GM13977 (cell line): ENCODE measurements at regions not wholly inside any gene's neighbourhood (a gene's known extent, or its start where the extent isn't known, plus 50 kb on each side); places are given as distances from the start of the nearest gene placed in this dataset.

Experiments
- DNase-seq: peaks from one replicate; pipeline ENCODE4 v3.0.0; 2012; ENCODE audit warnings: low spot score
- in situ Hi-C: fragments of 300-500 bp; cut with MboI; formaldehyde crosslinking; loops from one replicate; pipeline ENCODE4 v1.12.0; 2022; ENCODE audit warnings: low sequenced_read_pairs, low pct_unique_long_range_greater_than_20kb, mixed read lengths, inconsistent platforms; ENCODE audit not compliant: unreplicated experiment
- TF ChIP-seq, protein P1 (sequence below): IDR thresholded peaks from 2 replicates; pipeline ENCODE4 v1.5.1; 2012; ENCODE audit warnings: mild to moderate bottlenecking, control low read depth; ENCODE audit not compliant: insufficient read depth; ENCODE audit errors: extremely low read depth, missing control alignments

DNA sequence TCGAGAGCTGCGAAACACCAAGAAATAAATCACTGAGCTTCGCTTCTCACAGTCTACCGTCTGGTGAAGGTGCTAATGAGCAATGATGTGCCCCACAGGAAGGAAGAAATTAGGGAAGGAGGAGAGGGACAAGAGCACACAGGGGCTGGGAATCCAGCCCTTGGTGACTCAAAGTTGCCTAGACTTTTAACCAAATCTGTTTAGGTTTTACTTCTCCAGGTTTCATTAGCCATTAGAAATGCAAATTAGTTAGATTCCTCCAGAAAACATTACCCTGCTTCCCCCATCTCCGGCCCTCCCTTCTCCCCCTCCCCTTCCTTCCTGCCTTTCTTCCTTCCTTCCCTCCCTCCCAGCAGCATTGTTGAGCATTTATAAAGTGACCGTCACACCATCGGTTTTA, 59.3 kb upstream of the UBE2E1 start:
- TF ChIP-seq, protein P1, sequence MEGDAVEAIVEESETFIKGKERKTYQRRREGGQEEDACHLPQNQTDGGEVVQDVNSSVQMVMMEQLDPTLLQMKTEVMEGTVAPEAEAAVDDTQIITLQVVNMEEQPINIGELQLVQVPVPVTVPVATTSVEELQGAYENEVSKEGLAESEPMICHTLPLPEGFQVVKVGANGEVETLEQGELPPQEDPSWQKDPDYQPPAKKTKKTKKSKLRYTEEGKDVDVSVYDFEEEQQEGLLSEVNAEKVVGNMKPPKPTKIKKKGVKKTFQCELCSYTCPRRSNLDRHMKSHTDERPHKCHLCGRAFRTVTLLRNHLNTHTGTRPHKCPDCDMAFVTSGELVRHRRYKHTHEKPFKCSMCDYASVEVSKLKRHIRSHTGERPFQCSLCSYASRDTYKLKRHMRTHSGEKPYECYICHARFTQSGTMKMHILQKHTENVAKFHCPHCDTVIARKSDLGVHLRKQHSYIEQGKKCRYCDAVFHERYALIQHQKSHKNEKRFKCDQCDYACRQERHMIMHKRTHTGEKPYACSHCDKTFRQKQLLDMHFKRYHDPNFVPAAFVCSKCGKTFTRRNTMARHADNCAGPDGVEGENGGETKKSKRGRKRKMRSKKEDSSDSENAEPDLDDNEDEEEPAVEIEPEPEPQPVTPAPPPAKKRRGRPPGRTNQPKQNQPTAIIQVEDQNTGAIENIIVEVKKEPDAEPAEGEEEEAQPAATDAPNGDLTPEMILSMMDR = no peak
- DNase-seq = no peak
- in situ Hi-C loops = no loop called here

DNA sequence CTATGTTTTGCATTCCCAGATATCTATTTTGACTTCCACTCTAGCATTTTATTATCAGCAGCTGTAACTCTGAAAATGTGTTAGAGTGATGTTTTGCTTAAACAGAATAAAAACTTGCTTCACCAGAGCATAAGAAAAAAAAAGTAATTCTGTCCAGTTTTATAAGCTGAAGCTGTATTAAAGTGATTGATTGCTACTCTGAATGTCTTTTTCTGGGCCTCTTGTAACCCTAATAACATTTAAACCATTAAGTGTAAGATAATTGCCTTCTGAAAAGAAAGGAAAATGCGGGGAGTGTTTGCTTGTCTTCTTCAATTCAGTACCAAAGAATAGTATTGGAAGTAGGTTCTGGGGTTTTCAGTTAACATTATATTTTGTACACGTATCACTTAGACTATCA, 57.9 kb upstream of the UBE2E1 start:
- in situ Hi-C loops = no loop called here
- TF ChIP-seq, protein P1 = no peak
- DNase-seq = no peak

DNA sequence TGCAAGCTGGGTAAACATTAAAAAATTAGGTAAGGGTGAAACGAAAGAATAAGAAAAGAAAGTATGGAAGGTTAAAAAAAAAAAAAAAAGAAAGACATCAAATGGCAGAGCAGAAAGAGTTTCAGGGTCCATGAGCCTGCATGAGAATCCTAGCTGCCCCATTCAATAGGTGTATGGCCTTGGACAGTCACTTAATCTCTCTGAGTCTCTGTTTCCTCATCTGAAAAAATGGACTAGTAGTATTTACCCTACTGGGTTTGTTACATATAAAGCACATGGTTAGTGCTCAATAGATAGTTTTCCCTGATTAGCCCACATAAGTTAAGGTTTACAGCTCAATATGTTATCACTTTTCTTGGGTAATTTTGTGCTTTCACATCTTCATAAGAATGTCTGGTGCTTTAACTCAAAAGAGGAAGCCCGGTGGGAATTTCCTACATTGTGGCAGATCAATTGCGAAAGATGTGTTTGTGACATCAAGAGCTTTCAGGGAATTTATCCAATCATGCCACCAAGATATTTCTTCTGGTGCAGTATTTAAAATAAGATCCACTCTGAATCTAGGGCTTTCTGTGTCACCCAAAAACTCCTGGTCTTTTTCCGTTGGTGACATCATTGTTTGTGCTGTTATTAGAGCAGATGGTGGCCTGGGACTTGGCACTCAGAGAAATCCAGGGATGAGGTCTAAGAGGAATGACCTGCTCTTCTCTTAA, 57.2 kb upstream of the UBE2E1 start:
- no peak for DNase-seq
- TF ChIP-seq, protein P1 = no peak
- in situ Hi-C loops = no loop called here

DNA sequence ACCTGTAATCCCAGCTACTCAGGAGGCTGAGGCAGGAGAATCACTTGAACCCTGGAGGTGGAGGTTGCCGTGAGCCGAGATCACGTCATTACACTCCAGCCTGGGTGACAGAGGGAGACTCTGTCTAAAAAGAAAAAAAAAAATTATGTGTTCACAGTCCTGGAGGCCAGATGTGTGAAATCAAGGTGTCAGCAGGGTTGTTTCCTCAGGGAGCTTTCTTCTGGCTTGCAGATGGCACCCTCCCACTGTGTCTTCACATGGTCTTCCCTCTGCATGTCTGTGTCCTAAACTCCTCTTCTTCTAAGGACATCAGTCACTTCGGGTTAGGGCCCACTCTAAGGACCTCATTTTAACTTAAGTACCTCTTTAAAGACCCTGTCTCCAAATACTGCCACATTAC, 56.1 kb upstream of the UBE2E1 start:
- DNase-seq = no peak
- in situ Hi-C loops = no loop called here
- TF ChIP-seq, protein P1 = no peak

DNA sequence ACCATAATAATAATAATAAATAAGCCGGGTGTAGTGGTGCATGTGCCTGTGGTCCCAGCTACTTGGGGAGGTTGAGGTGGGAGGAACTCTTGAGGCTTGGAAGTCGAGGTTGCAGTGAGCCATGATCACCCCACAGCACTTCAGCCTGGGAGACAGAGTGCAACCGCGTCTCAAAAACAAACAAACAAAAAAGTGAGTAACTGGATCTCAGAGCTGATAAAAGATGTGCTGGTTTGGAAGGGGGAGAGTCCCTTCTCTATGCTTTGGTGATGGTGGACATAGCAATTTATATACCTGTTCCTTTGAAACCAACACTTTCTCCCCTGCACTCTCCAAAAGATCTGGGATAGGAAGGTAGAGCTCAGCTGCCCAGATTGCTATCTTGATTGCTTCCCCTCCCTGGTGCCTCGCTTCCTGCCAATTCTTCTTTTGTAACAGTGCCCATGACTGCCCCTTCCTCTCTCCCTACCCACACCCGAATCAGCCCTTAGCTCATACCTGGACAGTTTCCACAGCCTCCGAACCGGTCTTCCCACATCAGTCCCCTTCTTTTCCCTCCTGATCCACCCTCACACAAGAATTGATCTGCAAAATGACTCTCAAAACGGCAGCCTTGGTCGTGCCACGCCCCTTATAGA, 55.1 kb upstream of the UBE2E1 start:
- TF ChIP-seq, protein P1 = no peak
- DNase-seq = no peak
- in situ Hi-C loops = no loop called here

DNA sequence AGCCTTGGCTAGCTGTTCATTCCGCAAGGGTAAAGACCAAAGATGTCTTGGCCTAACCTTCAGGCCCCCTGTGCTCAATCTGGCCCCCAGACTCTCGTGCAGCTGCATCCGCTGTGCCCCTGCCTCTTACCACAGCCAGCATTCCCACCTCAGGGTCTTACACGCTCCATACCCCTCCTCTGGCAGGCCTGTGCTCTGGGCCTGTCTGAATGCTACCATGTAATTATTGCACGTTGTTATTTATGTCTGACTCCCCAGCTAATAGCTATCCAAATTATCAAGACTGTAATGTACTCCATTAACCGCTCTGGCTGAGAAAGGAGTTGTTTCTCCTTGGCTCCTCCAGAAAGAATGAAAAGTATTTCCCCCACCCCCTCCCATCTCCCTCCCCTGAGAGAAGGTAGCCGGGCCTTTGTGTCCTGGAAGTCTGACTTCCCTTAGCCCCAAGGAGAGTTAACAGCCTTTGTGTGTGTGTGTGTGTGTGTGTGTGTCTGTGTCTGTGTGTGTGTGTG, 54.5 kb upstream of the UBE2E1 start:
- TF ChIP-seq, protein P1 = no peak
- DNase-seq = no peak
- in situ Hi-C loops = no loop called here
